ENCODE measurements at regions not wholly inside any gene's neighbourhood (a gene's known extent, or its start where the extent isn't known, plus 50 kb on each side); places are given as distances from the start of the nearest gene placed in this dataset.
"Not testable (repeated sequence)": the region's sequence is repeated elsewhere in the genome, so short reads cannot be mapped to it uniquely, and the experiment has no call there.

- intact Hi-C loops (cut with DNase I): no loop called here
Measured at GRCh38 chr19:14328406-14328805, 52.8 kb upstream of the ADGRE5 start.

GRCh38 chr19:14327061-14327460, 54.2 kb upstream of the ADGRE5 start:
- H3K4me3 ChIP-seq; H3K9me3 ChIP-seq; DNase-seq; H3K4me1 ChIP-seq; intact Hi-C loops (cut with DNase I); H3K27ac ChIP-seq; H3K36me3 ChIP-seq; H3K9ac ChIP-seq (ENCODE audit: low read depth in 2 of 2, low read length in 2 of 2); H3K27me3 ChIP-seq: not testable (repeated sequence)

More at GRCh38 chr19:14328406-14328805, 52.8 kb upstream of the ADGRE5 start:
- no peak overlapping the region for H3K9ac ChIP-seq (ENCODE audit: low read depth in 2 of 2, low read length in 2 of 2)
- H3K36me3 ChIP-seq: no peaks in the 10 kb centered on the region
- H3K27me3 ChIP-seq: no peaks in the 10 kb centered on the region
- no peaks in the 10 kb centered on the region for H3K9me3 ChIP-seq
- H3K4me1 ChIP-seq: no peaks in the 10 kb centered on the region
- no peak overlapping the region for H3K4me3 ChIP-seq
- no peak overlapping the region for H3K27ac ChIP-seq
- DNase-seq: no peak
- TF ChIP-seq, protein P1, sequence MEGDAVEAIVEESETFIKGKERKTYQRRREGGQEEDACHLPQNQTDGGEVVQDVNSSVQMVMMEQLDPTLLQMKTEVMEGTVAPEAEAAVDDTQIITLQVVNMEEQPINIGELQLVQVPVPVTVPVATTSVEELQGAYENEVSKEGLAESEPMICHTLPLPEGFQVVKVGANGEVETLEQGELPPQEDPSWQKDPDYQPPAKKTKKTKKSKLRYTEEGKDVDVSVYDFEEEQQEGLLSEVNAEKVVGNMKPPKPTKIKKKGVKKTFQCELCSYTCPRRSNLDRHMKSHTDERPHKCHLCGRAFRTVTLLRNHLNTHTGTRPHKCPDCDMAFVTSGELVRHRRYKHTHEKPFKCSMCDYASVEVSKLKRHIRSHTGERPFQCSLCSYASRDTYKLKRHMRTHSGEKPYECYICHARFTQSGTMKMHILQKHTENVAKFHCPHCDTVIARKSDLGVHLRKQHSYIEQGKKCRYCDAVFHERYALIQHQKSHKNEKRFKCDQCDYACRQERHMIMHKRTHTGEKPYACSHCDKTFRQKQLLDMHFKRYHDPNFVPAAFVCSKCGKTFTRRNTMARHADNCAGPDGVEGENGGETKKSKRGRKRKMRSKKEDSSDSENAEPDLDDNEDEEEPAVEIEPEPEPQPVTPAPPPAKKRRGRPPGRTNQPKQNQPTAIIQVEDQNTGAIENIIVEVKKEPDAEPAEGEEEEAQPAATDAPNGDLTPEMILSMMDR (IDR thresholded peaks at IDR 0.05): no peak

DNA sequence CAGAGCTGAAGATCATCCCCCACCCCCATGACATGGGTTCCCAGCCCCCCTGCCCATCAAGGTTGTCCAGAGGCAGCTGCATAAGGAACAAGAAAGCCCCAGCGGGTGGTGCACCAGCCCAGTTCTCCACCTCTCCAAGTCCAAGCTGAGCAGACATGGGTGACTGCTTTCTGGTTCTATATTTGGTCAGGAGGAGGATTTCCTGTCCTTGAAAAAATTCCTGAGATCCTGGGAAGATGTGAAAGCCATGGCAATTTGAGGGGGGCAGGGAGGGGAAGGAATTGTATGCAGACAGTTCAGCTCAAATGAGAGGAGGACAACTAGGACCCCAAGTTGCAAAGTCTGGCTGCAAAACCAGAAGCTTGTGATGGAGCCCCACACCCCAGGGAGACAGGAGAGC, 55.4 kb upstream of the ADGRE5 start:
- DNase-seq: no peak
- Histone ChIP-seq H3K9ac (ENCODE audit: low read depth in 2 of 2, low read length in 2 of 2) (no peak overlapping the region), H3K36me3 (no peaks in the 10 kb centered on the region), H3K4me3 (no peak overlapping the region), H3K27ac (no peak overlapping the region), H3K27me3 (no peaks in the 10 kb centered on the region), H3K9me3 (no peaks in the 10 kb centered on the region), H3K4me1 (no peaks in the 10 kb centered on the region)
- intact Hi-C loops (cut with DNase I): no loop called here
- TF ChIP-seq, protein P1 (IDR thresholded peaks at IDR 0.05): no peak

DNA sequence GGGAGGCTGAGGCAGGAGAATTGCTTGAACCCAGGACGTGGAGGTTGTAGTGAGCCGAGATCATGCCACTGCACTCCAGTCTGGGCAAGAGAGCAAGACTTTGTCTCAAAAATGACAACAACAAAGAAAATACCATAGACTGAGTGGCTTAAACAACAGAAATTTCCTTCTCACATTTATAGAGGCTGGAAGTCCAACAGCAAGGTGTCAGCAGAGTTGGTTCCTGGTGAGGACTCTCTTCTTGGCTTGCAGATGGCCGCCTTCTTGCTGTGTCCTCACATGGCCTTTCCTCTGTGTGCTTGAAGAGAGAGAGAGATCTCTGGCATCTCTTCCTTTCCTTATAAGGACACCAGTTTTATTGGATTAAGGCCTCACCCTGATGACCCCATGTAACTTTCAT, 56.1 kb upstream of the ADGRE5 start:
- TF ChIP-seq, protein P1 (IDR thresholded peaks at IDR 0.05): no peak
- H3K9ac ChIP-seq (ENCODE audit: low read depth in 2 of 2, low read length in 2 of 2): no peak overlapping the region
- H3K36me3 ChIP-seq: no peaks in the 10 kb centered on the region
- no peaks in the 10 kb centered on the region for H3K9me3 ChIP-seq
- intact Hi-C loops (cut with DNase I): no loop called here
- no peak for DNase-seq
- no peaks in the 10 kb centered on the region for H3K4me1 ChIP-seq
- H3K4me3 ChIP-seq: no peak overlapping the region
- no peak overlapping the region for H3K27ac ChIP-seq
- H3K27me3 ChIP-seq: no peaks in the 10 kb centered on the region

DNA sequence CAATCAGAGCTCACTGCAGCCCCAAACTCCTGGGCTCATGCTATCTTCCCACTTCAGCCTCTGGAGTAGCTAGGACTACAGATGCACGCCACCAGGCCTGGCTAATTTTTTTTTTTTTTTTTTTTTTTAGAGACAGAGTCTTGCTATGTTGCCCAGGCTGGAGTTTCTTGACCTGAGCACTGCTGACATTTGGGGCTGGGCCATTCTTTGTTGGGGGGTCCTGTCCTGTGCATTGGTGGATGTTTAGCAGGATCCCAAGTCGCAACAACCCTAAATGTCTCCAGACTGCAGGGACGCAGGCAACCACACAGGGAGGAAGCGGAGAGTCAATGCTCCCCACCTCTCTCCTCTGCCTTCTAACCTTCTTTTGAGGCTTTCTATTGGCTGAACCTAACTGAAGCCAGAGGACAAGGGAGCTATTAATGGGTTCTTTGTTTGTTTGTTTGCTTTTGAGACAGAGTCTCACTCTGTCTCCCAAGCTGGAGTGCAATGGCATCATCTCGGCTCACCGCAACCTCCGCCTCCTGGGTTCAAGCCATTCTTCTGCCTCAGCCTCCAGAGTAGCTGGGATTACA, 58.3 kb upstream of the ADGRE5 start:
- TF ChIP-seq, protein P1 (IDR thresholded peaks at IDR 0.05): no peak
- Histone ChIP-seq H3K27me3 (no peaks in the 10 kb centered on the region), H3K36me3 (no peaks in the 10 kb centered on the region), H3K4me1 (no peaks in the 10 kb centered on the region), H3K9me3 (no peaks in the 10 kb centered on the region), H3K4me3 (no peak overlapping the region), H3K27ac (no peak overlapping the region), H3K9ac (ENCODE audit: low read depth in 2 of 2, low read length in 2 of 2) (no peak overlapping the region)
- intact Hi-C loops (cut with DNase I): no loop called here
- no peak for DNase-seq

GRCh38 chr19:14320253-14320652, 61.0 kb upstream of the ADGRE5 start:
- H3K36me3 ChIP-seq: no peaks in the 10 kb centered on the region
- no peaks in the 10 kb centered on the region for H3K4me1 ChIP-seq
- no peak overlapping the region for H3K9ac ChIP-seq (ENCODE audit: low read depth in 2 of 2, low read length in 2 of 2)
- TF ChIP-seq, protein P1 (IDR thresholded peaks at IDR 0.05): no peak
- no peak for DNase-seq
- H3K4me3 ChIP-seq: no peak overlapping the region
- no peaks in the 10 kb centered on the region for H3K9me3 ChIP-seq
- no peak overlapping the region for H3K27ac ChIP-seq
- intact Hi-C loops (cut with DNase I): no loop called here
- H3K27me3 ChIP-seq: no peaks in the 10 kb centered on the region

DNA sequence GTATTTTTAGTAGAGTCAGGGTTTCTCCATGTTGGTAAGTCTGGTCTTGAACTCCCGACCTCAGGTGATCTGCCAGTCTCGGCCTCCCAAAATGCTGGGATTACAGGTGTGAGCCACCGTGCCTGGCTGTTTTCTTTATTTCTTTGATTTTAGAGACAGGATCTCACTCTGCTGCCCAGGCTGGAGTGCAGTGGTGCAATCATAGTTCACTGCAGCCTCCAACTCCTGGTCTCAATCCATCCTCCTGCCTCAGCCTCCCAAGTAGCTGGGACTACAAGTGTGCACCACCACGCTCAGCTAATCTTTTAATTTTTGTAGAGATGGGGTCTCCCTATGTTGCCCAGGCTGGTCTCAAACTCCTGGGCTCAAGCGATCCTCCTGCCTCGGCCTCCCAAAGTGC, 61.5 kb upstream of the ADGRE5 start:
- H3K9me3 ChIP-seq; H3K4me3 ChIP-seq; intact Hi-C loops (cut with DNase I); H3K4me1 ChIP-seq; H3K9ac ChIP-seq (ENCODE audit: low read depth in 2 of 2, low read length in 2 of 2); H3K27me3 ChIP-seq; DNase-seq; H3K27ac ChIP-seq; H3K36me3 ChIP-seq: not testable (repeated sequence)

Data from colonic mucosa (tissue), 4 donors.